Middle frontal gyrus (tissue), 1 donor: ENCODE measurements at regions not wholly inside any gene's neighbourhood (a gene's known extent, or its start where the extent isn't known, plus 50 kb on each side); places are given as distances from the start of the nearest gene placed in this dataset.

Source experiments
- DNase-seq: peaks from one replicate; pipeline ENCODE4 v3.0.0-alpha.2; 2015; ENCODE audit warnings: low spot score; ENCODE audit errors: extremely low spot score

DNA sequence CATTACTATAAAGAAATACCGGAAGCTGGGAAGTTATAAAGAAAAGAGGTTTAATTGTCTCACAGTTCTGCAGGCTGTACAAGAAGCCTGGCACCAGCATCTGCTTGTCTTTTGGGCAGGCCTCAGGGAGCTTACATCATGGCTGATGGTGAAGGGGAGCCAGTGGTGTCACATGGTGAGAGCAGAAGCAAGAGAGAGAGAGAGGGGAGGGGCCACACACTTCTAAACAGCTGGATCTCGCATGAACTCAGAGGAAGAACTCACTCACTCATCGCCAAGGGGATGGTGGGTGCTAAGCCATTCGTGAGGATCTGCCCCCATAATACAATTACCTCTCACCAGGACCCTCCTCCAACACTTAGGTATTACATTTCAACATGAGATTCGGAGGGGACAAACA is 51.8 kb upstream of the ANKRD34C start:
- DNase-seq: no peak

DNA sequence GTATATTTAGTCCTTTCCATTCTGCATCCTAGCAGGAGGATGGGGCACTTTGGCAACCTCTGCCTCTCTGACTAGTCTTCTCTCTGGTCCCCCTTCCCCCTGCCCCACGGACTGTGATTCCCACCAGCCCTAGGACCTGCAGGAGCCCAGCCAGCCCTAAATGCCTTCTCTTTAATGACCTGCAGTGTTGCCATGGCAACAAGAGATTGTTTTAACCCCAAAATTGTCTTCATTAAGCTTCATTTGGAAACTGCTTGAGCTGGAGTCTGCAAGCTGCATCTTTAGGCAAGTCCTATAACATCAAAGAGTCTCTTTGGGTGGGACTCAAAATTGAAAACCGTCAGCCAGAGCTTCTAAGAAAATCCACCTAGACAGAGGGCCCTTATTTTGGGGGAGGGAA is 59.7 kb upstream of the ANKRD34C start:
- DNase-seq: no peak

DNA sequence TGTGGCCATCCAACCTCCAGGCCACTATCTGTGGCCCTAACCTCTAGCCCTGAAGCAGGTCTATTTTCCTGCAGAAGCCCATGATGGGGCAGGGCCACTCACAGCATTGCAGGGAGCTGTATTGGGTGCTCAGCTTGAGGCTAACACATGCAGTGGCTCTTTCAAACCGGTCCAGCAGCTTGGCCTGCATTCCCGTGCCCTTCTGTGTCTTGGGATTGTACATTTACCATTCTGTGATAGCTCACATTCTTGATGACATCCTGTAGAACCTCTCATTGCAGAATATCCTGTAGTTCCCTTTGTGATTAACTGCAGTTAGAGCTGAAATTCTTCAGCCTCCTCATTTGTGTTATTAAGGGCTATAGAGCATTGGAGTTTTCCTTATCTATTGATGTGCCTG is 60.8 kb upstream of the ANKRD34C start:
- DNase-seq: no peak

DNA sequence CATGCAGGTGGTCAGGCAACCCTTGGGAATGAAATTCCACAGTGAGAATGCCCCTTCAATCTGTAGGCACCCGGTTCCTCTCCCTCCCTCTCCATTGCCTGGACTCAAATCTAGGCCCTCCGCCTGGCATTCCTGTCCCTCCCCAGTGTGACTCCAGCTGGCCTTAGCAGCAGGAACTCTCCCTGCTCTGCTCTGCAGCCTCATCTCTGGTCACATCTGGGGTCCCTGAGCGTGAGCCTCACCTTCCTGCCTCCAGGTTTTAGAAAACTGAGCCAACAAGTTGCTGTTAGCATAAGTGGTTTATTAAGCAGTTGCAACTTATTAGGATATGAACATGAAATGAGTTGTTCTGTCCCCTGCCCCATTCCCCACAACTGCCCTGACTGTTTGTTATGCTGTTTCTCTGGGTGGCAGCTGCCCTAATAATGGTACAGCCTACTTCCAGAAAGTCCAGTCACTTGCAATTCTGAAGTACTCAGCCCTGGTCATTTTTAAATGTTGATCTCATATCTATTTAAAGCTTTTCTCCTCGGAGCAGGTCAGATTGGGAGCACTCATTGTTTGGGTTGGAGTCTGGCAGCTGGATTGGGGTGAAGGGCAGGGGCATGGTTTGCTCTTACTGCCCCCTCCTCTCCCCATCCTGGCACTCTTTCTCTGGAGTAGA is 63.0 kb upstream of the ANKRD34C start:
- DNase-seq: no peak

DNA sequence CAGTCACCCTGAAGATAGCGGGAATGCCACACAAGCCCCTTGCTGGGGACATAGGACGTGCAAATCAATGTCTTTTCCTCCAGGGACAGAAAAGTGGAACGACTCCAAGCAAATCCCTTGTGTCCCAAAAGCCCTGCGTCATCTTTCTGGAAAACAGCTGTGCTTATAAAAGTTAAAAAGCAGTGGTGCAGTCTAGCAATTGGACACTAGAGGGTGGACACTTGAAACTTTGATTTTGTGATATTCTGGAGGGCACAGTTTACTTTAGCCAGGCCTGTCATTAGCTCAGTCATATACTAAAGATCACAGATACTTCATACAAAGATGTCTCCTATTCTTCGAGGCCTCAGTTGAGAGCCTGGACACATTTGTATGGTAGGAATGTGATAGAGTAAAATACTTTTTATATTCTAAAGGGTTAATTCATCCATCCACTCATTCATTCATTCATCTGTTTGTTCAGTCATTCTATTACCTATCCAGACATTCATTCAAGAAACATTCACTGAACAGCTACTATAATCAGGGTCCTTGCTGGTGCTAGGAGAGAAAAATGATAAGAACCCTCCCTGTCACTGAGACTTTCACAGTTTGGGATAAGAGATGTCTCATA is 63.8 kb upstream of the ANKRD34C start:
- DNase-seq: no peak

DNA sequence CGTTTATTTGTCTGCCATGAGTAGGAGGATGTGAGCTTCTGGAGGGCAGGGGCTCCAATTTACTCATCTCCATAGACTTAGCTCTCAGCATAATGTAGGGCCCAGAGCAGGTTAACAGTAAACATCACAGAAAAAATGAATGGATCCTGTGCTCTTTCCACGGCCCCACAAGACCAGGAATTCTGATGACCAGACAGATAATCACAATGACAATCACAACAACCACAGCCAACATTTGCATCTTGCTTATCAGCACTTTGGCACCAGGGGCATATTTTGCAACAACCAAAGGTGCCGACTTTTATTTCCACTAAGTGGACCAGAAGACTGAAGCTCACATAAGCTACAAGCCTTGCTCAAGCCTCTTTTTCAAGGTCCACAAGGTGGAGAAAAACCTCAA is 68.9 kb upstream of the ANKRD34C start:
- no peak for DNase-seq

DNA sequence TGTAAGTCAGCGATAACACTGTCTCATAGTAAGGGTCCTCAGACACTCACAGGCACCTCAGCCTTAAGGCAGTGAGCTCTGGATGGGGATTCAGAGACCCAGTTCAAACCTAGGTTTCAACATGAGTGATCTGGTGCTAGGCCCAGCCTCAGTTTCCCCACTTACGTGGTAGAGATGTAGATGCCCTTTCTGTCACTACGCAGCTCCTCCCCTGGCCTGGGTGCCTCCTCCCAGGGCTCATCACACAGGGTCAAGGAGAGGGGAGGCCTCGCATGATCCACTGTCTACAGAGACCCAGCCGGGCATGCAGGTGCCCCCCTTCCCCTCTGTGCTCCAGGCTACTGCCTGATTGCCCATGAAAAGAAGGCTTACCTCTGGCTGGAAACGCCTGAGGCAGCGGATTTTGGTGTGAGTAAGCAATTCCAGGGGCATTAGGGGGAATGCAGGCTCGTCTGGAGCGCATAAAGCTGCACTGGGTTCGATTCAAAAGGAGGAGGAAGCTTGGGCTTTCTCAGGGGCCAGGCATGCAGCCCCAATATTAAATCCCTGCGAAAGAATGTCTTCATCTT is 69.8 kb upstream of the ANKRD34C start:
- no peak for DNase-seq

DNA sequence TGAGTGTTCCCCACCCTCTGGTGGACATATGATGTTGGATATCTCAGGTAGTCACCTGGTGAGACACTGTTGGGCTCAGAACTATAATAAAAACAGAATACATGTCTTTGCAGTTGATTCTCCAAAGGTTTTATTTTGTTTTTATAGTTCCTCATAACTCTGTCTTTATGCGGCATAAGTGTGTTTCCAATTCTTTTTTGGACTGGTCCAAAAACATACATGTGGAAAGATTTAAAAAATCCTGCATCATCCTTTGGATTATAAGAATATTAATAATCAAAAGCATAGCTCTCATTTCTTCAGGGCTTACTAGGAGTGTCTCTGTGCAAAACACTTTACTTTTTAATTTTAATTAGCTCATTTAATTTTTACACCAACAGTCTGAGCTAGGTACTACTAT is 71.0 kb upstream of the ANKRD34C start:
- no peak for DNase-seq

DNA sequence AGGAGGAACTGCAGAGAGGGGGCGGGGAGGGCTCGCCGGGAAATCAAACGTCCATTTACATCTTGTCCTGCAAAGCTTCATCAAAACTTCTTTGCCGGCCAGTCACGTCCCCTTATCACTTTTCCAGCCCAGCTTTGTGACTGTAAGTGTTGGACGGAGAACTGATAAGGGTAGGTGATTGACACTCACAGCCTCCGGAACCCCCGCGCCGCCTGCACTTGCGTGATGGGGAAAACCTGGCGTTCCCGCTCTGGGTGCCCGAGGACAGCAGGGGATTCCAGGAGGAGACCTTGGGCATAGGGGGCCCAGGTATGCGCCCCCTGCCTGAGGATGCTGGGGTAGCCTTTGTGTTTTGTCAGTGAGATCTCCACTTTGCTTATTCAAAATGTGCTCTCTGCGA is 72.8 kb upstream of the ANKRD34C start:
- DNase-seq: no peak

DNA sequence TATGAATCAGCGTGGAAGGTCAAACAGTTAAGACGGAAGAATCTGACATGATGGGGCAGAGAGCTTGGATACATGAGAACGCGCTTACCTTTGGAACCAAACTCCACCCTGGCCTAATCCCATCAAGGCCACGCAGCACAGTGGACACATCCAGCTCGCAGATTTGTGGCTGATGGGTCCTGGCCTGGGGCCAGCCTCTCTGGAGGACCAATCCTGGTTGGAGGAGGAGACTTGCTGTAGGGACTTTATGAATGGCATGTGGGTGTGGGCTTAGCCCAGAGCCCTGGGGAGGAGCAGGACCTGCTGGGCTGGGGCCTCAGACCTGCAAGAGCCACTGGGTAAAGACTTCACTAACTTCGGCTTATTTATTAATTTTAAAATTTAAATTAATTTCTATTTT is 73.4 kb upstream of the ANKRD34C start:
- DNase-seq: no peak

DNA sequence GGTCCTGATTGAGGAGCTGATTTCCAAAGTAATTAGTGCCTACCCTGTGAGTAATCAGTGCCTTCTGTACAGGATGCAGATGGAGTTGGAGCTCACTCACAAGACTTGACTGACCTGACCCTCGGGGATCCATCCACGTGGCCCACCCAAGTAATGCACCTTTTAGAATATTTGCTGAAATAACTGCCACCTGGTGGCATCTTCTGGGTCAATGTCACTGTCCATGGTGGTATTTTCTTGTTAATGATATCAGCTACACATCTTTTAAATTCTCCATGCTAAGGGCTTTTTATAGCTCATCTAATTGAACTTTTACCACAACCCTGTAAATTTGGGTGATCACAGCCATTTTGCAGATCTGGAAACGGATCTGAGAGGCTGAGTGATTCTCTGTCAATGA is 74.3 kb upstream of the ANKRD34C start:
- no peak for DNase-seq

DNA sequence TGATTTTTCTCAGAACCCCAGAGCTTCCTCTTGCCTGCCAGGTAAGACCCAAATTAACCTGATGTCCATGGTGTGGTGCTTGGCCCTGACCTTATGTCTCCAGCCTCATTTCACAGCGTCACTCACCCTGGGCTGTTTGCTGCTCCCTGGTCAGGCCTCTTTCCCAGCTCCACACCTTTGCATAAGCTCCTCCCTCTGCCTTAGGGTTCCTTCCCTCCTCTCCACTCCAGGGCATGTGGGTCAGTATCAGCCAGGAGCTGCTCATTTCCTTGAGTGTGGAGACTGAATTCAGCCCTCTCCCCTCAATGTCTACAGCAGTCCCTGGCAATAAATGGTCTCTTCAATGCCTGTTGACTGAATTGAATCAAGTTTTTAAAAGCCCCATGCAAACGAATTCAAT is 75.6 kb upstream of the ANKRD34C start:
- DNase-seq: no peak

DNA sequence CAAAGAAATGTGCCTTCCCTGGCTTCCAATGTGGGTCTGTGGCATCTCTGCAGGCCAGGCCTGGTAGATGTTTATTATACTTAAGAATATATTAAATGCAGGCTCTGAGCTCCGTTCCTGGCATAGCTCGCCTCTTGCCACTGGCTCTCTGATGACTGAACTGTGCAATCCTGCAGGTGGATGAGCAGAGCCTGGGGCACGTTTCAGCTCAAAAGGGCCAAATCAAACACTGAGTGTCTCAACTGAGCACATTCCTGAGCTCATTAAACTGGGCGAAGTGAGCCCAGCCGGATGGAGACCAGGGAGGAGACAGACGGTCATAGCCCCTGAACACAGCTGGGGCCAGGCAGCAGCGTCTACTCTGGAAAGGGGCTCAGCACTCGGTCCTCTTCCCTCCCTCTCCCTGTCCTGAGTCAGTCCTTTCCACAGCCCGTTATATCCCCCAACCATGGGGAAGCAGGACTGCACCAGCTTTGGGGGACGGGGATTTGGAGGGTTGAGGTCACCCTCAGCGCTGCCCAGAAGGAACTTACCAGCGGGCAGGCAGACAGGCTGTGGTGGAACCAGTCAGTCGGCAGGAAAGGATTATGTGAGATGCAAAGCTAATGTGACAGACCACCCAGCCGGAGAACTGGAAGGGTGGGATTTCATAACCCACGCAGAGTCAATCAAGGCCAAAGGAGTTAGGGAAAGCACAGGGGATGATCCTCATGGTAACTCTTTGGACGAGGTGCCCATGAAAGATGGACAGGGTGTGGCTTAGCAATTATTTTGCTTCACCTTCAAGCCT is 77.4 kb upstream of the ANKRD34C start:
- no peak for DNase-seq

DNA sequence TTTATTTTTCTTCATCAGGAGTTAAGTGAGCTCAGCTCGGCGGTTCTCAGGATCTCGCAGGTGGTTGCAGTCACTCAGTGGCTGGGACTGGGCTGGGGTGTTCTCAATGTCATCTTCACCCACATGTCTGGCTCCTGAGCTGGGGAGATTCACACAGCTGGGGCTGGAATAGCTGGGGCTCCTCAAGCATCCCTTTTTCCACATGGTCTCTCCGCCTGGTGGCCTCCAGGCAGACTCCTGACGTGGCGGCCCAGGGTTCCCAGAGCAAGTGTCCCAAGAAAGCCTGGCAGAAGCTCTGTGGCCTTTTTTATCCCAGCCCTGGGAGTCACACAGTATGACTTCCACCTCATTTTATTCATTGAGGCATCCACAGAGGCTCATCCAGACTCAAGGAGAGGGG is 84.1 kb upstream of the ANKRD34C start:
- no peak for DNase-seq

DNA sequence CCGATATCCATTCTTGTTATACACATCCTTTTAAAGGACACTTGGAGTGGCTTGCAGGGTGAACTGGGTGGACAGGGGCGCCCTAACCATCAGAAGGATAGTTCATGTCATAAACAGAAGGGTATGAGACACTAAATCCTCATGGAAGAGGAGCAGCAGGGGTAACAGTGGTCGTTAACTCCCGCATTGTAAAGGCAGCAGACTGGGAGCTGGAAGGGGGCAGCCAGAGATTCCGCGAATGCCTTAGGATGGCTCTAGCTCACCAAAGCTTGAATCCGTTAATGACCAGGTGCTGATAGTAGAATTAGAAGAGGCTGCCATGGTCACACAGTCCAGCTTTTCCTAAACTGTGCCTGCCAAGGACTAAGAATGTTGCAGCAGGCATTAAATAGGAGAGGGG is 85.2 kb upstream of the ANKRD34C start:
- no peak for DNase-seq

DNA sequence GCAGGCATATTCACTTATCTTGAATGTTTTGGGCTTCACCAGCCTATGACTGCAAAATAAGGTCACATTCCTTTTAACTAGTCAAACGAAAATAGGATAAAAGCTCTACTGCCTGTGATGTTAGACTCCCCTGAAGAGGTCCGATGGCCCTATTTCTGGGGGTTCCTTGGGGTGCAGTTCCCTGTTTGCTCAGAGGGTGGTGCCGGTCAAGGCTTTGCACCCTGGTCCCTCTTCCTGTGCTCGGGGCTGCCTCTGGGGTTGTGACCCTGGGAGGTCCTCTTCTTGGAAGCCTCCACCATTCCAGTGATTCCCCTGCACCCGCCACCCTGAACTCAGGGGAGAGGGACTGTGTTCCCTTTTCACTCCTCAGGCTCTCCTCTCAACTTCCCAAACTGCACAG is 86.7 kb upstream of the ANKRD34C start:
- DNase-seq: no peak

DNA sequence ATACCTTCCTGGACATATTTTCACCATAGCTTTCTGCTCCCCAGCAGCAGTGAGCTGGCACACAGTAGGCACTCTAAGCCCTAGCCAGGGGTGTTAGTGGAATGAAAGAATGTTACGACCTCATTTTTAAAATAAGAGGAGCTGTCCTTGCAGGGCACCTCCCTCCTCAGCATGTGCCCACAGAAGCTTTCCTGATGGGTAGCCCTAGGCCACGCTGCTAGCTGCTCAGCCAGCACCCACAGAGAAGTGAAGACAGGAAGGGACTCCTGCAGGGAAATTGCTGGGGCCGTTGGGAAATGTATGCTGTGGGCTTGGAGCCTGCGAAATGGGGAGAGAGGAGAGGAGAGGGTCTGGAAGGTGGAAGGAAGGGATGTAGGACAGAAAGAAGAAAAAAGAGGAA is 87.3 kb upstream of the ANKRD34C start:
- no peak for DNase-seq

DNA sequence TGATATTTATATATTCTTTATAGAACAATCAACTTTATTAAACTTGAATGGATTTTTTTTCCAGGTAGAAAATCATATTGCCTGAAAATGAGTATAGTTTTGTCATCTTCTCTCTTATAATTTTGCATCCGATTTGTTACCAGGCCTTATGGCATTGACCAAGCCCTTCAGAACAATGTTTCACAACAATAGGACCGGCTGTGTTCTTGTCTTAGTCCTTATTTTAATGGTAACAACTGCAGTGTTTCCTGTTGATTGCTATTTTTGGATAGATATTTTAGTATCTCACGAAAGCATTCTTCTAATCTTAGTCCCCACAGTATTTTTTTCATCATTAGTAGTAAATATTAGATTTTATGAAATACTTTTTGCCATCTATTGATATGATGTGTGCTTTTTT is 88.1 kb upstream of the ANKRD34C start:
- DNase-seq: no peak

DNA sequence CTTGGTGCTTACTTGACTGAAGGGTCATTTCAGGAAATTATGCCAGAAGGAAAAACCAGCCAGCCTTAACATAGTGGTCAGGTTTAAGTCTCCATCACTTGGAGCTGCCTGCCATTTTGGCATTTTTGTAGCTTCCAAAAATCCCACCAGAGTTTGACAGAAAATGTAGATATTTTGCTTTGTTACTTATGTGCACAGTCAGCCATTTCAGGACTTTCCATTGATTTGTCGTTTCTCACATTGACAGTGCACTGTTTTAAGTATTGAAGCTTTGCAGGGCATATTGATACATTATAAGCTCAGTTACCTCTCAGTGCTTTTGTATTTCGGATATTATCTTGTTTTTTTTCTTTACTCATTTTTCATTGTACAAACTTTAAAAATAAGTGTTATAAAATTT is 89.0 kb upstream of the ANKRD34C start:
- DNase-seq: no peak

DNA sequence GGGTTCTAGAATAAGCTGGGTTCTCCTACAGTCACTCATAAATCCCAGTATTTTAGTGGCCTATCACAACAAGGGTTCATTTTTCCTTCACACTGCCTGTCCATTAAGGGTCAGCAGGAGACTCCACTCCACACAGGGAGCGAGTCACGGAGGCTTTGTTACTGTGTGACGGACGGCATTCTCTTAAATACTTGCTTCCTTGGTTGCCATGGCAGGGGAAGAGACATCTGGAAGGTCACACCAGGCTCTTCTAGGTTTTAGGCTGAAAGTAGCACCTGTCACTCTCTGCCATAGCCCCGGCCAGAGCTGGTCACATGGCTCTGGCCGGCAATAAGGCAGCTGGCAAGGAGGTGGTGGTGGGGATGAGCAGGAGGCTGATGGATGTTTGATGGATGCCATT is 89.4 kb upstream of the ANKRD34C start:
- DNase-seq: no peak

DNA sequence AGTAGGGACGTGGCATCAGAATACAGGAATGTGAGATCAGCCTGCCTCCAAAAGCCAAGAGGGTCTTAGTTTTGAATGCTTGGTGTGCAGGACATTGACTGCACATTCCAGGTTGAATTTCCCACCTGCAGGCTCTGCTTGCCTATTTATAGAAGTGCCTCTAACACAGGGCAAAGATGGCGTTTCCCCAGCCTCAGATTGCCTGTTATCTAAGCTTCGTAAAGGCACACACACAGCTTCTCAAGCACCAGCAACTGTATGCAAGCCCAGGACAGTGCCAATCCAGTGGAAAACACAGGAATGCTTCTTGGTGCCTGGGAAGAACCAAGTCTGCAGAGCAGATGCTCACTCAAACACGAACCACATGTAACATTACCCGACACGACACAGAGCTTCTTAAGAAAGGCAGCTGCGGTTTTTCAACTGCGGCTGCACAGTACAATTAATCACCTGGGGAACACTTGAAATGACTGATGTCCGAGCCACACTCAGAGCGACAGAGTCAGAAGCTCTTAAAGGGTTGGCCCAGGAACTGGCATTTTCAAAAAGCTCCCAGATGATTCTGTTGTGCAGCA is 90.0 kb upstream of the ANKRD34C start:
- DNase-seq: no peak

DNA sequence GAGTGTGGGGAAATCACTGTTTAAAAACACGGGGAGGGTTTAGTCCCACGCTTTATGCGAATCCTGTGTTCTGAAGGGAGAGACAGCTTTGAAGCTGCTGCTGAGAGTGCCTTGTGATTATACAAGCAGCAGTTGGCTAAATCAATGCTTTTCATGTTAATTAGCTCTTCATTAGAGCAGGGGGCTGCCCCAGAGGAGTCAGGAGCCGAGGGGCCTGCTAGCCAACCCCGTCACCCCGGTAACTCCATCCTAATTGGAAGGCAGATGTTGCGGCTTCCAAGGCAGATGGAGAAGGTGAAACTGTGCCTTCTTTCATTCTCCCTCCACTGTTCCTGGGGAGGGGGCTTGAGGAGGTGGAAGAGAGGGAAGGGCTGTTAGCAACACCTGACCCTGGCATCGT is 92.4 kb upstream of the ANKRD34C start:
- DNase-seq: no peak
